NCI-H2107 treated with DMSO at 0.1 percent for 48 hours (cell line): ENCODE measurements at regions not wholly inside any gene's neighbourhood (a gene's known extent, or its start where the extent isn't known, plus 50 kb on each side); places are given as distances from the start of the nearest gene placed in this dataset.

ENCODE experiments used
- DNase-seq: peaks from one replicate; lab custom pipeline; 2025; ENCODE audit not compliant: unreplicated experiment; lab: John Stamatoyannopoulos, UW

DNA sequence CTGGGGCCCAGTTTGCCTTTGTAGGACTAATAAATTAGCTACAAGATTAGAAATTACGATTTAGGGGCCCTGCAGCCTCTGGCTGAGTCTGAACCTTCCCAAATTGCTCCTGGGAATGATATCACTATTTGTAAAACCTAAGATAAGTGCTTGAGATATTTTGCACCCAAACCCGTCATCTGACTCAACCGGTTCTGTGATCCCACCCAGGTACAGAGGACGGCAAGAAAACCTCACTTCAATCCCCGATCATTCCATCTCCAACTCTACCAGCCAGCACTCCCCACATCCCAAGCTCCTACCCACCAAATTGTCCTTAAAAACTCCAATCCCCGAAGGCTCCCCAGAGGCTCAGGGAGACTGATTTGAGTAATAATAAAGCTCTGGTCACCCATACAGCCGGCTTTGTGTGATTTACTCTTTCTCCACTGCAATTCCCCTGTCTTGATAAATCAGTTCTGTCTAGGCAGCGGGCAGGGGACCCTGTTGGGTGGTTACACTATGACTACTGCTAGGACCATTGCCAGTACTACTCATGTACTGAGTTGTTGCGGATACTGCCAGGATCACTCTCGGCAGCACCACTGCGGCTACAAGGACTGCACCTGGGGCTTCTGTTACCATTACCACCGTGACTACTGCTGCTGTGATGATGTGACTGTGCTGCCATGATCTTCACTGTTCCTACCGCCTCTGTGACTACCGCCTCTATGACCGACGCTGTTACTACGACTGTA lies 73.1 kb downstream of the IRF8 start:
- no peak for DNase-seq

DNA sequence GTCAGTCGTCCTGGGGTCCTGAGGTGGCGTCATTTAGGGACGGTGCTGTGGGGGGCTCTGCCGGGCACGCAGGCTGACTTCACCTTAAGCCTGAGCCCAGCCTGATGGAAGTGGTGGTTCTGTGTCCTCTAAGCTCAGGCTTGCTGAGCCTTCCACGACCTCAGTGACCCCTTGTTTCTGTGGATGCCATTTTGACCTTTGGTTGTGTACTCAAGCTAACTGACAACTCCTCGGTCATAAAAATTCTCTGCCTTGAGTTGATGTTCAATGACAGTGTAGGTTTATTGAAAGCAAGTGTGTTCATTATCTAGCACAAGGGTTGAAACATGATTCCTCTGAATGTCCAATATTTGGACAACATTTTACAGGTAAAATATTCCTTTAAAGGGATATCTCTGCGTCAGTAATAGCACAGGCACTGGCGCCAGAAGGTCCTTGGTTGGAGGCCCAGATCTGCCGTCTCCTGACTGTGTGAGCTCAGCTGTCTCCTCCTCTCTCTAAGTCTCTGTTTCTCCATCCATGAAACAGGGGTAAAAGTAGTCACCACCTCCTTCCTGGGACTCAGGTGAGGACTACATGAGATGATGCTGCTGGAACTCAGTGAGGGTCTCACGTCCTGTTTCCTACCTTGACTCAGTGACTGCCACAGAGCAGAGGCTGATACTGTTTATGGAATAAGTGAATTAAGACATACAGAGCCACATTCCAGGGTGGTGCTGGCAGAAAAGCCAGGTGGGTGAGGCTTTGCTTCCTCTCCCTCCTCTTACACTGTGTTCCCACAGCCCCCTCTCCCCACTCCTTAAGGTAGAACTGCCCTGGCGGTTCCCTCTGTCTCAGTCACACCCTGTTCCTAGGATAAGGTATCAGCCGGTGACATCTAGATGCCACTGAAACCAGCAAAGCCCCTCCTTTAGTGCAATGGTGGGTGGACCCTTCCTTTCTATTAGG lies 75.7 kb downstream of the IRF8 start:
- DNase-seq, result no peak

DNA sequence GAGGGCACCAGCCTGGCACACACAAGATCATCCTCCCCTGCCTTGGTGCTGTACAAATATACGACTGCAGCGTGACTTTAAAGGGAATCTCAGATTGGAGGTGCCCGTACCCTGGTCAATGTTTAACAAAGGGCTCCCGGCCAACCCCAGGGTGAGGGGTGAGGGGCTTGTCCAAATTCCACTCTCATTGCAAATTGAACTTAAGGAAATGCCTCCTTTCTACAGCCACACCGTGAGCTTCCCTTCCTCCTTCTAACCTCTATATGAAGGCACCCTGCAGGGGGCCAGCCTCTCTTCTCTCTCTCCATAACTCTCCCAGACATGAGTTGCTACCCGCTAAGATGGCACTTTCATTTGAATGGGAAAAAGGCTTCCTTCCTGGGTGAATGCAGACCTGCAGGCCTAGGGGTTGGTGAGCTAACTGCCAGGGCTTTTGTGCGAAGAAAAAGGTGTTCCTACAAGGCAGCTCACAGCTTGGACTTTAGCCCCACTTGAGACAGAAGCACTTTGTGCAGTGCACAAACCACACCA lies 76.6 kb downstream of the IRF8 start:
- DNase-seq, result no peak

DNA sequence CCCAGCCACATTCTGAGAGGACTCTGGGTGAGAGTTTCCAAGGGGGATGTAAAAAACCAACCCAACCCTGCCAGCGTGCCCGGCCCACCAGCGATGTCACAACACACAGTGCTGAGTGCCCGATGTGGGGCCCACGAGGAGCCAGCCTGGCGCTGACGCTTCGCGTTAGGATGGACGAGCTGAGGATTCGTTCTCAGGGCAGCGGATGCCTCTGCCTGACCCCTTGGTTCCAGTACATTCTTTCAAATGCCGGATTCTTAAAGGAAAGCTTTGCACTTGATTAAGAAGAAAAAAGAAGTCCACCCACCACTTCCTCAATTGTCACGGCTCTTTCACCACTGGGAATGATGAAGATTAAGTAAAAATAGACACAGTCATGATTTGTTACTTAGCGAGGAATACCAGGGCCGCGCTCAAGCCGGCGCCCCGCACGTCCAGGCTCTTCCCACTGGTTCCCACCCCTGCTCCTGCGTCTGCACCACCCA lies 79.4 kb downstream of the IRF8 start:
- DNase-seq, result no peak

DNA sequence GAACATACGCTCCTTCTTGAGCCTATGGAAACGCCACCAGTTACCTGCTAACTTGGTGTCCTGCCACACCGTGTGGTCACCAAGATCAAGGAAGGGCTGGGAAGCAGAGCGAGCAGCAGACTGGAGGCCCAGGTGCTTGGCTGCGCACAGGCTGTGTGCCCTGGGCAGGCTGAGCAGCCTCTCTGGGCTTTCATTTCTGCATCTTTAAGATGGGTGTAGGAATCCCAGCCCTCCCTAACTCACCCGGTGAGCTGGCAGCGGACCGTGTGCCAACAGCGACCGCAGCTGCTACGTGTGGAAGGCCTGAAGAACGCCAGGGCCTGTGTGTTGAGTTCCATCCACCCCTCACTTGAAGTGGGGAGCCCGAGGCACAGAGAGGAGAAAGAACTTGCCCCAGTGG lies 80.0 kb downstream of the IRF8 start:
- DNase-seq, result no peak

DNA sequence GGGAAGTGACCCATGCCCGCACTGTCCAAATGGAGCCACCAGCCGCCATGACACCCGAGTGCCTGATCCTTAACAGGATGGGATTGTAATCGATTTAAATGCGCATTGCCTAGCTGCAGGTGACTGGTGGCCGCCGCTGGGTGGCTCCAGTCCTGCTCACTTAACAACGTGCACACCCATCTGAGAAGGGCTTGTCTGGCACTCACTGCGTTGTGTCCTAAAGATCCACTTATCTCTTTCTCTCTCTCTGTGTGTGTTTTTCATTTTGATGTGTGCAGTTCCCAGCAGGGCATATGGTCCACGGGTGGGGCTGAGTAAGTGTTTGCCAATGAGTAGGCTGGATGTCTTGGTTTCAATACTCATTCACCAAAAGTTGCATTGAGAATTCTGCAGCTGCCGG lies 80.6 kb downstream of the IRF8 start:
- DNase-seq, result no peak

- no peak for DNase-seq
These were observed 81.7 kb downstream of the IRF8 start for GRCh38 chr16:85980686-85981085.

DNA sequence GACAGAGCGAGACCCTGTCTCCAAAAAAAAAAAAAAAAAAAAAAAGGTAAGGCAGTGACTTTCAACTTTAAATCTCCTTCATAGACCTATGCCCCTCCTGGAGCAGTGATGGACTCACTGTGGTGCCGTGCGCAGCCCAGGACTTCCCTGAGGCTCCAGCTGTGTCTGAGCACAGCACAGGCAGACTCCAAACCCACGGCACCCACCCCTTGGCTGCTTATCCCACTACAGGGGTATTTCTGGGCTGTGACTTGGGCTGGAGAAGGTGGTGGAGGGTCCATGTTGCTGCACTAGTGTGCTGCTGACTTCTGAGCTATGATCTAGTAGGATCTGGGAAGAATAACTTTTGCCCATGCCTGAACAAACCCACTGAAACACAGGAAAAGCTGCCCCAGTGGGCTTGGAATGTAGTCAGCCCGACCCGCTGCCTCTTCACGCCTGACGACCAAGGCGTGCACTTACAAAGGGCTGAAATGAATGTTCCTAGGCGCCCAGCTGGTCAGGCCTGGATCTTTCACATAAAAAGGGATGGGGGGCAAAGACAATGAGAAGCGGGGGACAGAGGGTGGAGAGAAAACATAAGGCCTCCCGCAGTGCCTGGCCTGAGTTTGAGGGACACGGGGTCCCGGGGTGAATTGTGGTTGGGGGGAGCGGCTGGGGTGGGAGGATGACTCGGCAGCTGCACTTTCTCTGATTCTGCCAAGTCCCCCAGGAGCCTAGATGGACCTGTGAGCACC lies 83.0 kb downstream of the IRF8 start:
- DNase-seq, result no peak

- no peak for DNase-seq
These were observed 83.6 kb downstream of the IRF8 start for GRCh38 chr16:85982563-85982939.

DNA sequence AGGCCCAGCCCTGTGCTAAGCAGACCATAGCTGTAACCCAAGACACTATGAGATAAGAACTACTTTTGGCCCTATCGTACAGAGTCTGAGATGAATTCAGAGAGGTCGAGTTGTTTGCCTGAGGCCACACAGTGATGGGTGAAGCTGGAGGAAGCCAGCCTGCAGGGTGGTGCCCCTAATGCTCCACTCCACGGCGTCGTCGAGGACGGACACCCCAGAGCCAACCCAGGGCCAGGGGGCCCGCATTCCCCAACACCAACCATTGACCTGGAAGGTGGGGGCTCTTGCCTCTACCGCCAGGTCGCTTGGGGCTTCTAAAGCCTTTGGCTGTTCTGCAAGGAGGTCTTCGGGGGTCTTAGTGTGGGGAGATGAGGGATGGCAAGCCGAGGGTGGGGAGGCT lies 84.1 kb downstream of the IRF8 start:
- DNase-seq, result no peak

GRCh38 chr16:85983606-85984230 lies 84.8 kb downstream of the IRF8 start:
- no peak for DNase-seq

DNA sequence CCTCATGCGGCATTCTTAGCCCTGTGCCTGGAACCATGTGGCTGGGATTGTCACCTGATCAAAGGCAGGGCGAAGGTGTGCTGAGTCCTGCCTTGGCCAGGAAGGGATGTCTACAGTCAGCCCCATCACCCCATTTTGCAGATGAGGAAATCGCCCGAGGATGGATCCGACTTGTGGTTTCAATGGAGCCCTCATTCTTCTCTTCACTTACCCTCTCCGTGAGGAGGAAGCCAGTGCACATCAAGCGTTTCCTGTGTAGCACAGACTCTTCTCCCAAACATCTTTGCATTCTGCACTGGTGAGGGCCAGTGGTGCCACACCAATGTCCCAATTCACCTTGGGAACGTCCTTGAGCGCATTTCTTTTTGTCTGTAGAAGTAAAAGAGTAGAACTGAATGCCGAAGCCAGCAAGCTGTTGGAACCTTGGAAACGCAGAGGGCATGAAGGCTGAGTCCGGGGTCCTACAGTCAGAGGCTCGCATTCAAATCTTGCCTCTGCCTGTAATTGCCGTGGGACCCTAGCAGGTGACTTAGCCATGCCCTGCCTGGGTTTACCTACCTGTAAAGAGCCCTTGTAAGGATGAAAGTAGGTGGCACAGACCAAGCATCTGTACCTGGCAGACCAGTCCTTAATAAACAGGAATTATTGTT lies 85.4 kb downstream of the IRF8 start:
- DNase-seq, result no peak

- no peak for DNase-seq
These were observed 86.0 kb downstream of the IRF8 start for GRCh38 chr16:85984947-85985451.

GRCh38 chr16:85986931-85987749 lies 88.2 kb downstream of the IRF8 start:
- no peak for DNase-seq

DNA sequence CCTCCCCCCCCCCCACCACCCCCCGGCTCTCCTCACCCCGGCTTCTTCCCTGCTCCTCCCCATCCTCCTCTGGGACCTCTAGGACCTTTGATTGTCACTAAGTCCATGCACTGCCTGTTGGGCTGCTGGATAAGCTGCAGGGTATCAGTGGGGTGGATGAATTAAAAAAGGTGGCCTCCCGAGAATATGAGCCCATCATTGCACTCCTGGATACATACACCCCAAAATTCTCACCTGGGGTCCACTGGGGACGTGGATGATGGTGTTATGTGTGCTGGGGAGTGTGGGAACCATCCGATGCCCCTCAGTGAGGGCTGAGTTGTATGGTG lies 88.8 kb downstream of the IRF8 start:
- DNase-seq, result no peak

DNA sequence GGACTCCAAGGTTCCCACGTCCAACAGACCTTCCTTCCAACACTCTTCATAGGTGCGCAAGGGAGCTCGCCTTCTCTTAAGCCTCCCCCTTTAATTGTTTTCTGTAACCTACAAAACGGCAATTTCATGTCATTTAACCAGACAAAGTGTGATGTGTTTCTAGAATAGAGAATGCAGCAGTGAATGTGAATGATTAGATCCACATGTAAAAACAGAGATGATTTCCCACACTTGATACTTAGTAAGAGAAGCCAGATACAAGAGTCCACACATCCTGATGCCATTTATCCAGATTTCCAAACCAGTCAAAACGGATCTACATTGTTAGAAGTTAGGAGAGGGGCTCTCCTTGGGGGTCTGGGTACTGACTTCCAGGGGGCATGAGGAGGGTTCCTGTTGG lies 89.3 kb downstream of the IRF8 start:
- no peak for DNase-seq

DNA sequence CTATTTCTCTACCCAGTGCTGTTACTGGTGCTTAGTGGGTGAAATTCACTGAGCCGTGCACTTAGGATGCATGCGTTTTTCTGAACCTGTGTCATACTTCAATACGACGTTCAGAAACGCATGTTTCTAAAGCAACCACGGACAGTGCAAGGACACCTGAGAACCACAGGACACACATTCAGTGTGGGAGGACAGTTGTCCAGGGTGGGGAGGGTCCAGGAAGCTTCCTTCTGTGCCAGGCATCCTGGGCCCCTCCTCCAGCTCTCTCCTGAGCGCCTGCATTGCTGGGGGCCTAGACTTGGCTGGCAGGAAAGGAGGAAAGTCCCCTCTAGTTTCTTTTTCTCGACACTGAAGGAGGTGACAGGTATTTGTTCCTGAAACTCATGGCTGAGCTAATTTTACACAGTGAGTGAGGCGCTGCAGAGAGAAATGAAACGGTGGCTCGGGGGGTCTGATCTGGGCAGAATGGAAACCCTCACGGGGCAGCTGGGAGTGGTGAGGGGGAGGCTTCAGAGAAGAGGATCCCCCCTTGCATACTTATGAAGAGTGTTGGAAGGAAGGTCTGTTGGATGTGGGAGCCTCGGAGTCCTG lies 89.9 kb downstream of the IRF8 start:
- DNase-seq, result no peak

DNA sequence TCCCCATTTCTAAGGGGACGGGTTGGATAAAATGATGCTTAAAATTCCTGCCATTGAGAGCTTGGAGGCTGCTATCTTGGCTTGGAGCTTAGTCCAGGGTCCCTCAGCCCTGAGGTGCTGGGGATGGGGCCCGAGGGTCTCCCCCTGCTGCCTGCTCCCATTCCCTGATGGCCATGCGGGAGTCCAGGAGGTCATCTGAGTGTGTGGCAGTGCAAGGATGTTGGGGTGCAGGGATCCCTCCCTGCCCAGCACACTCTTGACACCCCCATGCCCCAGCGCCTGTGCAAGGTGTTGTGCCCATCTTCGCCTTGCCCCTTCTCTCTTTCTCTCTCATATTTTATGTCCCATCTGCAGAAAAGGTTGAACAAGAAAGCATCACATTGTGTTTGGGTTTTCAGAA lies 90.4 kb downstream of the IRF8 start:
- no peak for DNase-seq
